Gastrocnemius medialis (tissue), 4 donors: ENCODE measurements at regions not wholly inside any gene's neighbourhood (a gene's known extent, or its start where the extent isn't known, plus 50 kb on each side); places are given as distances from the start of the nearest gene placed in this dataset.

Experiments
- ATAC-seq, 2 donors: fragments of 150-250 bp; one replicate each; pipeline ENCODE4 v1.9.1; 2016
- DNase-seq, 2 donors: peaks; one replicate each; pipeline ENCODE4 v3.0.0-alpha.2; 2019
- H3K27ac ChIP-seq, 4 donors: fragments of 200-600 bp; sonication (generic); 1 replicate in 1 of 4; 2 replicates in 3 of 4; pipeline ENCODE4 v1.5.1; 2016 to 2018; ENCODE audit warnings: mild to moderate bottlenecking in 2 of 4, moderate library complexity in 1 of 4
- H3K27me3 ChIP-seq, 3 donors: fragments of 200-600 bp; sonication (generic) in 2 of 3; 1 replicate in 1 of 3; 2 replicates in 2 of 3; pipeline versions ENCODE4 v1.5.1 to v1.6.0; 2016 to 2019; ENCODE audit warnings: mild to moderate bottlenecking in 1 of 3, moderate library complexity in 1 of 3
- H3K36me3 ChIP-seq, 2 donors: fragments of 200-600 bp; sonication (generic) in 1 of 2; one replicate each; pipeline ENCODE4 v1.5.1; 2017 to 2018
- H3K4me1 ChIP-seq, 2 donors: fragments of 200-600 bp; sonication (generic) in 1 of 2; one replicate each; pipeline ENCODE4 v1.5.1; 2016 to 2017; ENCODE audit warnings: mild to moderate bottlenecking in 2 of 2
- H3K4me3 ChIP-seq, 4 donors: fragments of 200-600 bp; sonication (generic) in 3 of 4; 1 replicate in 1 of 4; 2 replicates in 3 of 4; pipeline ENCODE4 v1.5.1; 2016 to 2019; ENCODE audit warnings: mild to moderate bottlenecking in 2 of 4
- H3K9me3 ChIP-seq, 3 donors: fragments of 200-600 bp; sonication (generic) in 2 of 3; 1 replicate in 1 of 3; 2 replicates in 2 of 3; pipeline ENCODE4 v1.5.1; 2016 to 2019
- CTCF ChIP-seq, 5 experiments: fragments of 450-650 bp in 3 of 5; fragments of 200-600 bp in 2 of 5; sonication (generic) in 2 of 5; IDR thresholded peaks in 4 of 5; conservative IDR thresholded peaks in 1 of 5; 1 replicate in 4 of 5; 2 replicates in 1 of 5; pipeline ENCODE4 v1.5.1; 2016 to 2019; ENCODE audit warnings: antibody characterized with exemption in 5 of 5, mild to moderate bottlenecking in 3 of 5, moderate library complexity in 3 of 5
- POLR2A ChIP-seq, 2 donors: fragments of 450-650 bp; IDR thresholded peaks; one replicate each; pipeline ENCODE4 v1.6.1; 2017; ENCODE audit warnings: antibody characterized with exemption in 2 of 2, mild to moderate bottlenecking in 2 of 2, moderate library complexity in 2 of 2
- in situ Hi-C, 4 donors: fragments of 200-750 bp; cut with MboI; loops; one replicate each; pipeline versions ENCODE4 v1.15.0 to v1.8.0; 2017; ENCODE audit warnings: low sequenced_read_pairs in 4 of 4
- intact Hi-C: fragments of 100-400 bp; cut with DNase I; formaldehyde crosslinking; loops from one replicate; pipeline ENCODE4 v1.15.1; 2023; ENCODE audit warnings: low total_unique reads
- microRNA-seq, 2 donors: library from miRNA; unstranded; fragments of <30 nt; microRNA quantifications; one replicate each; pipeline ENCODE4, GENCODE V29; 2016; ENCODE audit warnings: borderline replicate concordance in 2 of 2

GRCh38 chr9:106801816-106802215 is 61.1 kb upstream of the ZNF462 start:
- no peak for DNase-seq
- no peaks in the 10 kb centered on the region for H3K9me3 ChIP-seq
- no peaks in the 10 kb centered on the region for H3K27me3 ChIP-seq
- no peak for ATAC-seq
- H3K4me1 ChIP-seq: peaks cover 11 to 17% of the 10 kb centered on the region in 2 donors
- H3K4me3 ChIP-seq: no peak overlapping the region
- H3K36me3 ChIP-seq: no peaks in the 10 kb centered on the region
- TF ChIP-seq POLR2A (IDR thresholded peaks at IDR 0.05) (no peak), CTCF (IDR thresholded peaks at IDR 0.05 in 4 of 5, conservative IDR thresholded peaks at IDR 0.05 in 1 of 5) (no peak)
- H3K27ac ChIP-seq: no peak overlapping the region
- in situ Hi-C loops (no loop called here), intact Hi-C loops (no loop called here)

Small RNA genes in the stretch of these regions (microRNA-seq; reads per million reads assigned to microRNA genes)
- 0 reads per million in 2 donors for gene MIR8081
